Astrocyte (in vitro differentiated cells and primary cell): ENCODE measurements at regions not wholly inside any gene's neighbourhood (a gene's known extent, or its start where the extent isn't known, plus 50 kb on each side); places are given as distances from the start of the nearest gene placed in this dataset.

Source experiments
- CTCF ChIP-seq: IDR thresholded peaks from 2 replicates; pipeline ENCODE4 v1.5.1; 2011; ENCODE audit warnings: low read depth, mild to moderate bottlenecking, inconsistent platforms, low read length, moderate library complexity; ENCODE audit not compliant: insufficient read depth
- EZH2 ChIP-seq: IDR thresholded peaks from 2 replicates; pipeline ENCODE4 v1.6.1; 2012; ENCODE audit warnings: mild to moderate bottlenecking, low read length, inconsistent platforms; ENCODE audit not compliant: insufficient read depth

GRCh38 chr21:35294231-35294898 lies 245.3 kb upstream of the RUNX1 start:
- no peak for TF ChIP-seq EZH2
- no peak for TF ChIP-seq CTCF
